ENCODE measurements at regions not wholly inside any gene's neighbourhood (a gene's known extent, or its start where the extent isn't known, plus 50 kb on each side); places are given as distances from the start of the nearest gene placed in this dataset.
A peak's percentile ranks its signal among the peaks of the same experiment; 100 is the strongest.

DNA sequence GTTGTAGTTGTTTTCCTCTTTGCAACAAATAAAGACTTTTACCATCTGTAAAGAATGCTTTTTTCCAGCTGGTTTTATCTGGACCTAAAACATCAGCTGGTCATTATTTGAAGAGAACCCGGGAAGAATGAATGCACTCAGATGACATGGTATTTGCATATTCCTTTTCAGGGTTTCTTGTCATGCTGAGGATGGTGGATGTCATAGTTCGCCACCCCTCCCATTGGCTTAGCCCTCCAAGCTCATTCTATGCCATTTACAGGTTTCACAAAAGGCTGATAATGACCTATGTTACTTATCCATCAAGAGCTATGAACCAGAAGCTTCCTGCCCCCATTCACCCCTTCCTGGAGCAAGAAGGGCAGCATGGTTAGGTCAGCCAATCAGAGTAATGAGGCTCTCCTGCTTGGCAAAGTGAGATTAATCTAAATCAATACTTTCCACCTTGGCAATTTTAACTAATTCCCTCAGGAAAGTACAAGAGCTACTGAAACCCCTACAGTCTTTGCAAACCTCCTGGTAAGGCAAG, 440.5 kb upstream of the TLE4 start:
- ATAC-seq (replicated peaks in 6 of 8): peak in 4 of 8 experiments; percentile 47 to 87 (median 76)
- in situ Hi-C loops (cut with MboI; ENCODE audit: low pct_unique_long_range_greater_than_20kb in 2 of 9, low sequenced_read_pairs in 9 of 9, unreplicated experiment in 9 of 9): loop anchor here in 2 of 9 experiments (25.0 kb wide), 1 partner anchor 431 kb away; the partner anchor contains the start of gene TLE4 (in 2 of the 2)
- WGBS, 10 experiments: 13 to 83% (median 36%) methylated on average over 1 to 2 of the region's 2 CpGs; no CpG with 5 or more reads in 3 of the 10 experiments

DNA sequence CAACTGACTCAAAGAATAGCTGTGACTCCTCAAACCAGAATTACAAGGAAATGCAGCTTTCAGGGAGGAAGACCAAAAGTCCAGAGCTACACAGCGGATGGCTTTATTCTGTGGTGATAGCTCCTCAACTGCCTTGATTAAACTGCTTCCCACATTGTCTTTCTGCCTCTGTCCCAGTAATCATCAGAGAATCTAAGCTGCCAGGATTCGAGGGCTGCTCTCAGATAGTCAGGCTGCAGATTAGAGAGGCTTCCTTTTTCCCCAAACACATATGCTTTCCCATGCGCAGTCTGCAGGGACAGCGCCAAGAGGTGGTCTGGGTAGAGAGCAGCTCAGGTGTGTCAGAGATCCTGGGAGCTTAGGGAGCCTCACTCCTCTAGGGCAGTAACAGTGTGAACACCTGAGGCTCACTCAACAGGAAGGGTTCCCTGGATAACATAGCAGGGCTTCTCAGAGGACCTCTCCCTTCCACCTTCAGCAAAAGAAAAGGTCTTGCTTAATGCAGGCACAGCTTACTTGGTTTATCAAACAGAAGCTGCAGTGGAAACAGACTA, 439.9 kb upstream of the TLE4 start:
- Histone ChIP-seq H3K4me1 (replicated peaks in 1 of 2) (peaks cover 12 to 14% of the 10 kb centered on the region in 2 donors), H3K4me3 (no peak overlapping the region), H3K27ac (no peak overlapping the region)
- WGBS, 10 experiments: 60 to 100% (median 78%) methylated on average over 1 to 4 of the region's 4 CpGs; no CpG with 5 or more reads in 4 of the 10 experiments
- ATAC-seq (replicated peaks in 6 of 8): peak in 3 of 8 experiments; percentile 14 to 55 (median 52)
- in situ Hi-C loops (cut with MboI; ENCODE audit: low pct_unique_long_range_greater_than_20kb in 2 of 9, low sequenced_read_pairs in 9 of 9, unreplicated experiment in 9 of 9): loop anchor here in 2 of 9 experiments (25.0 kb wide), 1 partner anchor 430 kb away; the partner anchor contains the start of gene TLE4 (in 2 of the 2)

More for the DNA sequence above, 440.5 kb upstream of the TLE4 start:
- H3K27ac ChIP-seq: no peak overlapping the region
- H3K4me3 ChIP-seq: no peak overlapping the region
- peaks cover 12 to 14% of the 10 kb centered on the region in 2 donors for H3K4me1 ChIP-seq (replicated peaks in 1 of 2)

DNA sequence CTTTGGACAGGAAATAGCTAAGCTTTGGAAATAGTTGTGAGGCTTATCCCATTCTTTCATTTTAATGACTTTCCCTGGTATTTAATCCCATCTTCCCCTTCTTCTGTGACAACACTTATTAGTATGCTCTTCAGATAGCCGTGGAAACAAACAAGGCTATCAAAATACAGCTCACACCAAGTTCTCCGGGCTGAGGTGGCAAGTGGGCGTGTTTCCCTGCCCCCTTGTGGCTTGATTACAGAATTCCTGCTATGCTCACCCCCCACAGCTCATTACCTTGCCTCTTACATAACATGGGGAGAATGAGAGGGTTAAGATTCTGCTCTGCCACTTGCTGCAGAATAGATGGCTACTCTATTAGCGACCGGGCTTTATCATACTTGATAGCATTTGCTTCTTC, 437.1 kb upstream of the TLE4 start:
- in situ Hi-C loops (cut with MboI; ENCODE audit: low pct_unique_long_range_greater_than_20kb in 2 of 9, low sequenced_read_pairs in 9 of 9, unreplicated experiment in 9 of 9): loop anchor here in 2 of 9 experiments (25.0 kb wide), 1 partner anchor 428 kb away; the partner anchor contains the start of gene TLE4 (in 2 of the 2)
- Histone ChIP-seq H3K27ac (no peak overlapping the region), H3K4me3 (no peak overlapping the region), H3K4me1 (replicated peaks in 1 of 2) (peaks cover 12 to 14% of the 10 kb centered on the region in 2 donors)
- WGBS, 10 experiments: 53 to 93% (median 70%) methylated on average over 2 to 5 of the region's 5 CpGs; no CpG with 5 or more reads in 4 of the 10 experiments
- ATAC-seq (replicated peaks in 6 of 8): peak in 6 of 8 experiments; percentile 19 to 69 (median 44)

DNA sequence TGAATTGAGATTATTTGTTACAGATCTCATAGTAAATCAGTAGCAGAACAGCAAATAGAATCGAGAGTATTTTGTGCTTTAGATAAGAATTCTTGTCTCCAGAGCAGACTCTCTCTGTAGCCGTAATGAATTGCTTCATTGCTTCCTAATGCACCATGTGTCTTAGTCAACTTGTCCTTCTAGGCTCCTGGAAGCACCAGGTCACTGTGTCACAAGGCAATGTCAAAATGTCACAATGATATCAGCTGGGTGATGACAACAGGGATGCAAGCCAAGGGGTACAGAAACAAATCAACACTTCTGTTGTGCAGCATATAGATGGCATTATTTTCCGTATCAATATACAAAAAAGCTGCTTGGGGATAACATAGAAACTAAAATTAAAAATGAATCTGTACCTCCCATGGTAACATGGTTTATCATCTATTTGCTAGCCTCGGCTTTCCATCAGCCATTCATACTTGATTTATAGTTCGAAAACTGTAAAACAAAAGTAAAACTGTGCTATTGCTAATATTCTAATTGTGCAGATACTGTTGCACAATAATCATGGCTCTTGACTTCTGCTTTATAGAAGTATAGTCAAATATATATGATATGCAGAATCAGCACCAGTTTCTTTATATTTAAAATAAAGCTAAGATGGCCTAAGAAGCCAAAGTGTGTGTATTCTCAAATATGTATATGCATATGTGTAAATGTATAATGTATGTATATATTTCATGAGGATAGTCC, 435.9 kb upstream of the TLE4 start:
- WGBS, 10 experiments: 36 to 100% (median 93%) methylated on average over 2 to 5 of the region's 5 CpGs; no CpG with 5 or more reads in 1 of the 10 experiments
- H3K27ac ChIP-seq: no peak overlapping the region
- ATAC-seq (replicated peaks in 6 of 8): no peak
- no peak overlapping the region for H3K4me3 ChIP-seq
- H3K4me1 ChIP-seq (replicated peaks in 1 of 2): peaks cover 11 to 12% of the 10 kb centered on the region in 2 donors
- in situ Hi-C loops (cut with MboI; ENCODE audit: low pct_unique_long_range_greater_than_20kb in 2 of 9, low sequenced_read_pairs in 9 of 9, unreplicated experiment in 9 of 9): loop anchor here in 2 of 9 experiments (25.0 kb wide), 1 partner anchor 426 kb away; the partner anchor contains the start of gene TLE4 (in 2 of the 2)

DNA sequence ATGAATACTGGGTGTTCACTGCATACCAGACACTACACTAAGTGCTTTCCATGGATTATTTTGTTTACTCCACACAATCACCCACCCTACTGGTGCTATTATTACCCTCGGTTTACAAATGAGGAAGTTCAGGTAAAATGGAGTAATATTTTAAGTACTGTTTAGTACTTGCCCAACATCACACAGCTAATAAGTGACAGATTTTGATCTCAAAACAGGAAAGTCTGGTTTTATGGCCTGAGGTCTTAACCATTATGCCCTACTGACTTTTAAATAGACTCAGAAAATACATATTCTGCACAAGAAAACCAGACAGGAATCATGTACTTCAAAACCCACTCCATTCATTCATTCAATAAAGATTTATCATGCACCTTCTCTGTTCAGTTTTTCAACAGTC, 431.0 kb upstream of the TLE4 start:
- in situ Hi-C loops (cut with MboI; ENCODE audit: low pct_unique_long_range_greater_than_20kb in 2 of 9, low sequenced_read_pairs in 9 of 9, unreplicated experiment in 9 of 9): loop anchor here in 2 of 9 experiments (25.0 kb wide), 1 partner anchor 422 kb away; the partner anchor contains the start of gene TLE4 (in 2 of the 2)
- no peaks in the 10 kb centered on the region for H3K4me1 ChIP-seq (replicated peaks in 1 of 2)
- ATAC-seq (replicated peaks in 6 of 8): no peak
- H3K27ac ChIP-seq: no peak overlapping the region
- no peak overlapping the region for H3K4me3 ChIP-seq
- 60 to 100% (median 85%) methylated on average over 1 of the region's 1 CpG for WGBS, 10 experiments

DNA sequence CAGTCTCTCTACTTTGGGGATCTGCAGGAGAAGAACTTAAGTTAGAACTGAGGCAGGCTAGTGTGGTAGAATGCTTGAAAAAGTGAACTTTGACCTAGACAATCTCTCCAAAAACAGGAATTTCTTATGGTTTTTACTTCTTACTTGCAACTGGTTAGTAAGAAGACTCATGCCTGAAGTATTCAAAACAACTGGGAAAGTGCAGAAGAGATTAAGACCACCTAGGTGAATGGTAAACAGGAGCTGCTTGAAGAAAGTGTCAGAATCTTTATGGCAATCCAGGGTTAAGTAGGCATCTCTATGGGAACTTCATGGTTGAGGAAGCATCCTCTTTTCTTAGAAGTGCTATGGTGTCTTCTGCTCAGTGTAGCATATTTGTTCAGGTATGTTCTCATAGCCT, 428.6 kb upstream of the TLE4 start:
- in situ Hi-C loops (cut with MboI; ENCODE audit: low pct_unique_long_range_greater_than_20kb in 2 of 9, low sequenced_read_pairs in 9 of 9, unreplicated experiment in 9 of 9): loop anchor here in 2 of 9 experiments (25.0 kb wide), 1 partner anchor 419 kb away; the partner anchor contains the start of gene TLE4 (in 2 of the 2)

DNA sequence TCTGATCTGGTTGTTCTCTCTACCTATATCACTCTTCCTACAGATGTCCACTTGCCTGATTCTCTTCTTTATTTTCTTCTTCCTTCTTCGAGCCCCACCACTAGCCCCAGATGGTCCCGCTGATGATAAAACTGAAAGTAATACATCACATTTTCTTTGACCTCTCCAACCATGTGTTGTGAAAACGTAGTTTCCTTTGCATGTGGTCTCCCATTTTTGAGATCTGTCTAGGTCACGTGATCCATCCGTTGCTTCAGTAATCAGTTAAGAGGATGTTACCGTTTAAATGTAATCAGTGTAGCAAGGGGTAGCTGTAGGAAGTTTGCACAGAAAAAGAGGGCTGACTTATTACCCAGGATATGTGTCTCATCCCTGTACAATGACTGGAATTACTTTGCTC, 426.3 kb upstream of the TLE4 start:
- Histone ChIP-seq H3K4me3 (no peak overlapping the region), H3K27ac (no peak overlapping the region), H3K4me1 (replicated peaks in 1 of 2) (no peaks in the 10 kb centered on the region)
- in situ Hi-C loops (cut with MboI; ENCODE audit: low pct_unique_long_range_greater_than_20kb in 2 of 9, low sequenced_read_pairs in 9 of 9, unreplicated experiment in 9 of 9): loop anchor here in 2 of 9 experiments (25.0 kb wide), 1 partner anchor 417 kb away; the partner anchor contains the start of gene TLE4 (in 2 of the 2)
- WGBS, 10 experiments: 32 to 96% (median 82%) methylated on average over 2 to 6 of the region's 6 CpGs
- no peak for ATAC-seq (replicated peaks in 6 of 8)

More for the DNA sequence above, 428.6 kb upstream of the TLE4 start:
- ATAC-seq (replicated peaks in 6 of 8): no peak
- Histone ChIP-seq H3K27ac (no peak overlapping the region), H3K4me1 (replicated peaks in 1 of 2) (no peaks in the 10 kb centered on the region), H3K4me3 (no peak overlapping the region)

DNA sequence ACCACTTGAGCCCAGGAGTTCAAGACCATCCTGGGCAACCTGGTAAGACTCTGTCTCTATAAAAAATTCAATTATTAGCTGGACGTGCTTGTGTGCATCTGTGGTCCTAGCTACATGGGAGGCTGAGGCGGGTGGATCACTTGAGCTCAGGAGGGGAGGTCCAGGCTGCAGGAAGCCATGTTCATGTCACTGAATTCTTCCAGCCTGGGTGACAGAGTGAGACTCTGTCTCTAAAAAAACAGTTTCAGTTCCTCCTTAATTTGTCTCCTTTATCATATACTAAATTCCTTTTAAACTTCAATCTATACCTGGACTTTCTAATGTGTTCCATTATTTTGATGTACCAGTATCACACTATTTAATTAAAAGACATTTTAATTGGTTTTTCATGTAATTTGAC, 422.2 kb upstream of the TLE4 start:
- WGBS, 10 experiments: 80 to 100% (median 100%) methylated on average over 1 to 2 of the region's 2 CpGs; no CpG with 5 or more reads in 6 of the 10 experiments
- Histone ChIP-seq H3K4me3 (no peak overlapping the region), H3K27ac (no peak overlapping the region), H3K4me1 (replicated peaks in 1 of 2) (no peaks in the 10 kb centered on the region)
- ATAC-seq (replicated peaks in 6 of 8): no peak
- in situ Hi-C loops (cut with MboI; ENCODE audit: low pct_unique_long_range_greater_than_20kb in 2 of 9, low sequenced_read_pairs in 9 of 9, unreplicated experiment in 9 of 9): loop anchor here in 2 of 9 experiments (25.0 kb wide), 1 partner anchor 413 kb away; the partner anchor contains the start of gene TLE4 (in 2 of the 2)

DNA sequence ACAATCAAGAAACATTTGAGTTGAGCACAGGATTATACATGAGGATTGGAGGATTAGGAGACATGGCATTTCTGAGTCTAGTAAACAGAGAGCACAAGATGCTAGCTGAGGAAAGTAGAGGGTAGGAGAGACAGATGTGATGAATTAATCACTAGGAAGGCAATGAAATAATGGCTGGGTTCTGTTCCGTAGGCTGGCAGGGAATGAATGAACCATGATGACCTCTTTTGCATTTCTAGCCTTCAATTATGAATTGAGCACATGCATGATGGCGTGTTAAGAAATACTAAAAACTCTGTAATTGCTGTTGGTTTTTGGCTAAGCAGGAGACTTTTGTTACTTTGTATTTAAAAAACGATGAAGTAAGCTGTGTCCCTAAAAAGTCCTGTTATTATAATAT, 420.0 kb upstream of the TLE4 start:
- Histone ChIP-seq H3K4me1 (replicated peaks in 1 of 2) (no peaks in the 10 kb centered on the region), H3K27ac (no peak overlapping the region), H3K4me3 (no peak overlapping the region)
- WGBS, 10 experiments: 0 to 100% (median 58%) methylated on average over 1 to 3 of the region's 3 CpGs; no CpG with 5 or more reads in 2 of the 10 experiments
- in situ Hi-C loops (cut with MboI; ENCODE audit: low pct_unique_long_range_greater_than_20kb in 2 of 9, low sequenced_read_pairs in 9 of 9, unreplicated experiment in 9 of 9): no loop called here
- peak in 2 of 8 experiments; percentile 28 to 41 for ATAC-seq (replicated peaks in 6 of 8)

DNA sequence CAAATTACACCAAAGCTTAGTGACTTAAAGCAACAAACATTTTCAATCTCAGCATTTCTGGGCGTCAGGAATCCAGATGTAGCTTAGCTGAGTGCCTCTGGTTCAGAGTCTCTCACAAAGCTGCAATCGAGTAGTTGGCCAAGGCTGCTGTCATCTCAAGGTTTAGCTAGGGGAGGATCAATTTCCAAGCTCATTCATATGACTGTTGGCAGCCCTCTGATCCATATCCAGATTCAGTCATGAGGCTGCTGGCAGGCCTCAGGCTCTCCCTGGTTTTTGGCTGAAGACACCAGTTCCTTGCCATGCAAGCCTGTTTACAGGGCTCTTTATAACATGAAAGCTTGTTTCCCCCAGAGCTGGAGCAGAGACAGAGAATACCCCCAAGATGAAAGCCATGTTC, 419.5 kb upstream of the TLE4 start:
- Histone ChIP-seq H3K4me1 (replicated peaks in 1 of 2) (no peaks in the 10 kb centered on the region), H3K27ac (no peak overlapping the region), H3K4me3 (no peak overlapping the region)
- no peak for ATAC-seq (replicated peaks in 6 of 8)
- in situ Hi-C loops (cut with MboI; ENCODE audit: low pct_unique_long_range_greater_than_20kb in 2 of 9, low sequenced_read_pairs in 9 of 9, unreplicated experiment in 9 of 9): no loop called here
- WGBS, 10 experiments: 6 to 100% (median 75%) methylated on average over 1 to 2 of the region's 2 CpGs; no CpG with 5 or more reads in 3 of the 10 experiments

DNA sequence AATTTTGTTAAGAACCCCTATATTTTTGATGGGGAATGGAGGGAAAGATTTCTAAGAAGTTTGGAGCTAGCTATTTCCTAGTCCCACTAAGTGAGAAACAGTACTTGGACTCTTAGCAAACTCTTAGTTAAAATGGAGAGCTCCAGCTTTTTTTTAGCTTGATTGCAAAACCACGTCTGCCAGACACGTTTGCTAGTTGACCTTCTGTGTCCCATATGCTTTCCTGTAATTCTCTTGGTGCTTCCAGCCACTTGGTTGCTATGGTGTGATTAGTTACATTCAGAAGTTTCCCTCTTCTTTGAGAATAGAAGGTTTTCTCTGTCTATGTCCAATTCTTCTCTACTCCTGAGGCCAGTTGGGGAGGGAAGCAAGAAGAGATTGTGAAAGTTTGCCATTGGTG, 417.0 kb upstream of the TLE4 start:
- Histone ChIP-seq H3K4me3 (no peak overlapping the region), H3K4me1 (replicated peaks in 1 of 2) (no peaks in the 10 kb centered on the region), H3K27ac (no peak overlapping the region)
- ATAC-seq (replicated peaks in 6 of 8): no peak
- in situ Hi-C loops (cut with MboI; ENCODE audit: low pct_unique_long_range_greater_than_20kb in 2 of 9, low sequenced_read_pairs in 9 of 9, unreplicated experiment in 9 of 9): no loop called here
- WGBS, 10 experiments: 0 to 82% (median 40%) methylated on average over 1 to 2 of the region's 2 CpGs; no CpG with 5 or more reads in 3 of the 10 experiments

DNA sequence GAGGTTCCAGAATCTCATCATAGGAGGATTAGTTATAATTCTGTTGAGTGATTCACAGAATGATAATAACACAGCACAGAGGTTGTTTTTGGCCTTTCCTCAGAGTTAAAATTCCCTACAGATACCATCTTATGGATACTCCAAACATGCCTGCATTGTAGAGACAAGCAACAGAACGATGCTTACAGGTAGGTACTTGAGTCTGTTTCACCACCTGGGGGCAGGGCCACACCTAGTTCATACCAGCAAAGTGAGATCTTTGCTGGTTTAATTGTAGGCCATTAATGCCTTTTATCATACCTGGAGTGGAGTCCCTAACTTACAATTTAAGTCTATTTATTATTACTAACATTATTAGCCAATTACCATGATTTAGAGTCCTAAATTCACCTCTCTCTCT, 416.5 kb upstream of the TLE4 start:
- 0 to 100% (median 94%) methylated on average over 1 of the region's 1 CpG; no CpG with 5 or more reads in 6 of the 10 experiments for WGBS, 10 experiments
- no peak overlapping the region for H3K4me3 ChIP-seq
- in situ Hi-C loops (cut with MboI; ENCODE audit: low pct_unique_long_range_greater_than_20kb in 2 of 9, low sequenced_read_pairs in 9 of 9, unreplicated experiment in 9 of 9): no loop called here
- no peaks in the 10 kb centered on the region for H3K4me1 ChIP-seq (replicated peaks in 1 of 2)
- no peak for ATAC-seq (replicated peaks in 6 of 8)
- H3K27ac ChIP-seq: no peak overlapping the region

DNA sequence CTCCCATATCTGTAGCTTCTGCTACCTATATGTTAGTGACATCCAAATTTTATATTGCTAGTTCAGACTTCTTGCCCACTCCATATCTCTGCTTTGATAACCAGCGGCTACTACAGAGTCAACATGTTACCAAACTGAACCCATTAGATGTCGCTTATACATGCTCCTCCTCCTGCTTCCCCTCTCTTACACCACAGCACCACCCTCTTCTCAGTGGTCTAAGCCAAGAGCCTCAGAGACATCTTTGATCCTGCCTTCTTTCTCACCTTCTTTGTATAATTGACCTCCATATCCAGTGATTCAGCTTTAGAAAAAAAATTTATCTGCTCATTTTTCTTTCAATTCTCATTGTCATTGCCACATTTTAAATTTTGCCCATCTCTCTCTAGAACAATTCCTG, 408.2 kb upstream of the TLE4 start:
- Histone ChIP-seq H3K27ac (no peak overlapping the region), H3K4me1 (replicated peaks in 1 of 2) (peaks cover 20 to 21% of the 10 kb centered on the region in 2 donors), H3K4me3 (no peak overlapping the region)
- in situ Hi-C loops (cut with MboI; ENCODE audit: low pct_unique_long_range_greater_than_20kb in 2 of 9, low sequenced_read_pairs in 9 of 9, unreplicated experiment in 9 of 9): no loop called here
- WGBS, 10 experiments: 71 to 100% (median 90%) methylated on average over 1 to 2 of the region's 2 CpGs; no CpG with 5 or more reads in 1 of the 10 experiments
- ATAC-seq (replicated peaks in 6 of 8): no peak
